NCI-H2171 (cell line): ENCODE measurements at regions not wholly inside any gene's neighbourhood (a gene's known extent, or its start where the extent isn't known, plus 50 kb on each side); places are given as distances from the start of the nearest gene placed in this dataset.

Experiments
- DNase-seq: peaks from one replicate; lab custom pipeline; 2025; lab: John Stamatoyannopoulos, UW

DNA sequence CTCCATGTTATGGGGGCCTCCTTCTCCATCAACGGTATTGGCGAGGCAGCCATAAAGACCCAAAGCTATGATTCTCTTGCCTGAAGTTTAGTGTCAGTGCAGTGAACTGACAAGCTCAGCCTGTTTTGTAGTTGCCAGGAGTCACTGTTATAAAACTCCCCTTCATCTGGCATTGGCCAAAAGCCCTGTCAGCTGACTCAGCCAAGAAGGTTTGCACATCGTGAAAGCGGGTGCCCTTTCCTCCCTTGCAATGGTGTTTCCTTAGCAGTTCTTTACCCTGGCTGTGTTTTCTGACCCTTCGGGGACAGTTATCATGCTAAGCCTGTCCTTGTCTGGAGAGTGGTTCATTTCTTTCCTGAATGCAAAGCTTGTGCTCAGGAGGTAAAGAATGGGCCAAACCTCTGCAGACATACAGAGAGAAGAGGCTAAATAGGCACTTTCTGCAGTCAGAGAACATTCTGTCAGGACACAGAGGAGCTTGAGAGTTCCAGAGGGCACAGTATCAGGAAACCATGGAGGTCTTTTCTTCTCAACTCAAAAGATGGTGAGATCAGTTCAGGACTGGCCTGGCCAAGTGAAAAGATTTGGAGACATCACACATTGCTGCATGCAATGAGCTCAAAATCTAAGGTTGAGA is 414.2 kb downstream of the ZNF521 start:
- no peak for DNase-seq

GRCh38 chr18:24940416-24940815 is 411.6 kb downstream of the ZNF521 start:
- DNase-seq: no peak

GRCh38 chr18:24941174-24941951 is 410.6 kb downstream of the ZNF521 start:
- DNase-seq: no peak

DNA sequence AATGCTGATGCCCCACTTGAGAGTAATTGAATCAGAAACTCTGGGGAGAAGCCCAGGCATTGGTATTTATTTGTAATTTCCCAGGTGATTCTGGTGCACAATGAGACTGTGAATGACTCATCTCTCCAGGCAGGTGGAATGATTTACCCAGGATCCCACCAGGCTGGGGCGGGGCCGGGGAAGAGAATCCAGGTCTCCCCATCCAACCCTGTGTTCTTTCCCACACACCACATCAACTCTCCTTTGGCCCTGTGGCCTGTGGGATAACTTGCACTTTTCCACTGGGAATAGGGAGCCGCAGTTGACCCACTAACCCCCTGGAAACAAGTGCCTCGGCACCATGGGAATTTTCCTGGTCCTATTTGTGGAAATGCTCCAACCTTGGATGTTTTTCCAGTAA is 409.8 kb downstream of the ZNF521 start:
- DNase-seq: no peak

DNA sequence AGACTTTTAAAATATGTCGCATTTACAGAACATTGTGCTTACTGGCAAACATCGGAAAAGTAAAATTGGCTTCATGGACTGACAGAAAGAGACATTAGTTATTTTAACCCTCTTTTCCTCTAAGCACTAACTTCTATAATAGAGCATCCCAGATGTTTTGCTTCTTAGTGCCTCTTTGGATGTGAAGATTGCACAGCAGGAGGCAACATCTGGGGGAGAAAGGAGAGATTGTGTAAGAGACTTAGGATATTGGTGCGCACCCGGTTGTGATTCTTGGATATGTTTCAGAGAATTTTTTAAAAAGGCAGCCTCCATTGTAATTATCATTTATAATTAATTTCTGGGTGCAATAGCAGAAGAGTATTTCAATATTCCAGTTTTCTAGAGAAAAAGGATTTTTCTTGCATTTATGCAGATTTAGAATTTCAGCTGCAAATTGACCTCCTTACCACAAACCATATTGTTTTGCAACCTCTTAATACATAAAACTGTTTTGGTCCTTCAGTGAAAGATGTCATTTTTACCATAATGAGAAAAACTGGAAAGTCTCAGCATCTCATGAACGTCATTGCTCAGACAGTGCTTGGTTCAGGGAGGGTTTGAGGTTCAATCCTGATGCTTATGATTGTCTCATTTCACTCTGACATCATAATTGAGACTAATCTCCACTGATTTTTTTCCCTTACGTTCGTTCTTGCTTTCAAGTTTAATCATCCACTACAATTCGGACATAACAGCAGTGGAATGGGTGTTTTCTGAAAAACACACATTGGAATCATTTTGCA is 404.3 kb downstream of the ZNF521 start:
- no peak for DNase-seq

GRCh38 chr18:24949908-24950307 is 402.1 kb downstream of the ZNF521 start:
- DNase-seq: no peak

- no peak for DNase-seq
Measured at GRCh38 chr18:24954341-24954740, 397.6 kb downstream of the ZNF521 start.

- no peak for DNase-seq
Measured at GRCh38 chr18:24958001-24958400, 394.0 kb downstream of the ZNF521 start.

GRCh38 chr18:24959051-24959476 is 392.9 kb downstream of the ZNF521 start:
- DNase-seq: no peak

DNA sequence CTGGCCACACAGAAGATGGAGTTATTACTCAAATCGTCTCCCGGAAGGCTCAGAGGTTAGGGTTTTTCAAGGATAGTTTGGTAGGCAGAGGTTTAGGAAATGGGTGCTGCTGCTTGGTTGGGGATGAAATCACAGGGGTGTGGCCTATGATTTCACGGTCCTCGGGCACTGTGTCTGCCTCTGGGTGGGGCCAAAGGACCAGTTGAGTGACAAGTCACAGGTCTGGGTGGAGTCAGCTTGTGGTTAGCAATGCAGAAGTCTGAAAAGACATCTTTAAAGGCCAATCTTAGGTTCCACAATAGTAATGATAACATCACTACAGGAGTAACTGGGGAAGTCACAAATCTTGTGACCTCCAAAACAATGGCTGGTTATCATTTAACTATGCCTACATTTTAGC is 387.8 kb downstream of the ZNF521 start:
- DNase-seq: no peak

- no peak for DNase-seq
Measured at GRCh38 chr18:24968238-24968775, 383.7 kb downstream of the ZNF521 start.

- DNase-seq: no peak
Measured at GRCh38 chr18:24972577-24972976, 379.4 kb downstream of the ZNF521 start.

GRCh38 chr18:24974431-24974830 is 377.5 kb downstream of the ZNF521 start:
- no peak for DNase-seq

DNA sequence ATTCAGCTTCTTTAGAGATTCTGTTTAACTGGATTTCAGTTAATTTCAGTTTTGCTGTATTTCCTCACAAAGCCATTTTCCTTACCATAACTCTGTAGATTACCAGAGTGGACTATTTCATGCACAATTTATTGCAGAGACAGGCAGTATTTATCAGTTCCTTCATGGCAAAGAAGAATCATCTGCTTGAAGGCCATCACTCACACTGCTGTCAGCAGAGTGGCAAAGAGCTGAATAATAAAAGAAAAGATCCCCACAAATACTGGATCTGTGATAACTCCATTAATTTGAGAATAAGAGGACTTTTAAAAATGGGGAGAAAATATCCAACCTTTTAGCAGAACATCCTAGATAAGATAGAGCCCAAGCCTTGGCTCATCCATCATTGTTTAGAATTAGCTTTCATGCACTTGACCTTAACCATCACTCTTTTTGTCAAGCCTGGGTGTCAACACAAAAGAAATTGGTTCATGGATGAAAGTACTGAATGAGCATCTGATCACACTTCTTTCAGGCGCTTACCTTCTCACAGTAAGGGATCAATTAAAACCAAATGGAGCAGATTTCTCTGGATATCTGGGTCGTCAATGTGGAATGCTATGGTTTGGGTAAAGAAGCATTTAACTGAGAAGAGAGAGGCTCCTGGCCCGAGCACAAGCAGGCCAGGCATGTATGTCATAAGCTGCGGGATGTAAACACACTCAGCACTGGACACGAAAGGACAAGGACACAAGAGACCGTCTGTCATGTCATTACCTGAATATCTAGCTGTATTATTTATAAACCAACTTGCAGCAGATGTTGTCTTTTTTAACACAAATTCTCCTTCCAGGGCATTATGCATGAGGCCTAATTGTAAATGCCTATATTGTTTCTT is 376.2 kb downstream of the ZNF521 start:
- DNase-seq: no peak

GRCh38 chr18:24976502-24976901 is 375.5 kb downstream of the ZNF521 start:
- DNase-seq: no peak

DNA sequence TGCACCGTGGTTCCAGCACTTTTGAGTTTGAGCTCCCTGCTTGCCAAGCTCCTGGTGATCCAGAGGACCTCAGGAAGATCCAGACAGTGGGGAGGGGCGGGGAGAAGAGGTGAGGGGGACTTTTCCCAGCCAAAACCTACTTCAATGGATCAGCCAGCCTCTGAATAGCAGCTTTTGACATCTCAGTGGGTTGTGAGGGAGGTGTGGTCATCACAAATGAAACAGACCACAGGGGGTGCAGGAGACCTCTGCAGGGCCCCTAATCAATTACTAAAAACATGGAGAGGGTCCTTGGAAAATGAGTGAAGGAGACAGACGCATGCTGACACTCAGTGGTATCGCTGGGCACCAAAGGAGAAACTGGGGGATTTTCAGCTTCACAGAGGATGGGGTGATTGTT is 372.7 kb downstream of the ZNF521 start:
- DNase-seq: no peak

- DNase-seq: no peak
Measured at GRCh38 chr18:24982831-24983230, 369.1 kb downstream of the ZNF521 start.

DNA sequence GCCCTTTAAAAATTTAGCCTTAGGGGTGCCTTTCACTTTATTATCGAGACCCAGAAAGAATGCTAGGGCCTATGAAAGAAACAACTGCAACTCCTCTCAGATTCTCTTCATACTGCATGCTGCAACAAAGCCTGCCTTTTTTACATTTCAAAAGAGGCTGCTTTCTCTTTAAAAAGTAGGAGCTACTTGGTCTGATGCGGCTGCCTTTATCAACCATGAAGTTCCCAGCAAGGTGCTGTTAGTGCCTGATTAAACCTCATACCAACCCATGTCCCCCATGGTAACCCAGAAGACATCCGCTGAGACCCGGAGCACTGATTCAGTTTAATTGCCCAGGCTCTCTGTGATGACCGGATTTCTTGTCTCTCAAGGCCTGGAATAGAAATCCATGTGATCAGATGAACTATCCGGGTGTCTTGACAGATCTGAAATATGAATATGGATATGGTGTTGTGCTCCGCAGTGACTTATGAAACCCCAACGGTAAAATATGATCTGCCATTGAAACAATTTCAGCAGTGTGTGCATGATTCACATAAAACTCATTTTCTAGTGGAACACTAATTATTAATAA is 368.3 kb downstream of the ZNF521 start:
- DNase-seq: no peak

DNA sequence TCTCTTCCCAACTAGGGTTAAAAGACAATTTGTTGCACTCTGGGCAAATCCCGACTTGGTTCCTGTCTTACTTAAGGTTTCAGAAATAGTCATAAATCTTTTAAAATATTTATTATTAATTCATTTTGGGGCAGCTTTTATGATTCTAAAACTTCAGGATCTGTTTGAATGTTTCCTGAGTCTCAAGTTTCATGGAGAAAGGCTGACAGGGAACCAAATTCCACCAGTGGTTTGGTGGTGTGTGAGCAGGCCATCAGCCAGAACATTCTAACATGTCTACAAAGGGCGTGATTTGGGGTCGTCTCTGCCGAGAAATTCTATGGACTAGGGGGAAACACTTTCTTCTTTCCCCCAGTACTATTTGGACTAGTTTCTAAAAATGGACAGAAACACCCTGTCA is 366.4 kb downstream of the ZNF521 start:
- DNase-seq: no peak

DNA sequence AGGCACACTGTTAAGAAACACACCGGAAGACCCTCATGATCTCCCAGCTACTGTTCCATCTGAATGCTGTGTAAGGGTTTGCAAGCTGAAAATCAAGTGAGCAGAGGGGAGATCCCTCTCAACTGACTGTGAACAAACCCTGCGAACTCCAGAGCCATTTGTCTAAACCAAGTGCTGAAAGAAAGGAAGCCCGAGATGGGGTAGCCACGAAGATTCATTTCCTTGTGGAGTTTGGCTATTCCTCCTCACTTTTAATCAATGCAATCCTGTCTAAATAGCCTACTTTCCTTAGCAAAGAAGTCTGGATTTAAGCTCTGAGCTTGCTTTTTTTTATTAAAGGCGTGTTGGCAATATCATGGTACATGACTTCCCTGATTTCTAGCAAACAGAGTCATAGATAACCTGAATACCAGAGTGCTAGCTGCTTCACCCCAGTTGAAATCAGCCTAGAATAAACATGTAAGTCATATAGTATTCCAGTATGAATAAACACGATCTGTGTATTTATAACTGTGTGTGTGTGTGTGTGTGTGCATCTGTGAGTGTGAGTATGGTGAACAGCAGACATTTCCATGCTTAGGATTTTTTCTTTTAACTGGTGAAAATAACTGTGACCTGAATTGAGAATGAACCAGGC is 365.2 kb downstream of the ZNF521 start:
- DNase-seq: no peak
